HG02973 (cell line): ENCODE measurements at regions not wholly inside any gene's neighbourhood (a gene's known extent, or its start where the extent isn't known, plus 50 kb on each side); places are given as distances from the start of the nearest gene placed in this dataset.

ENCODE experiments used
- ATAC-seq: cut with Tn5 transposase; IDR thresholded peaks from one replicate; pipeline ENCODE4 v1.9.1; 2021; ENCODE audit warnings: moderate library complexity; ENCODE audit not compliant: unreplicated experiment

DNA sequence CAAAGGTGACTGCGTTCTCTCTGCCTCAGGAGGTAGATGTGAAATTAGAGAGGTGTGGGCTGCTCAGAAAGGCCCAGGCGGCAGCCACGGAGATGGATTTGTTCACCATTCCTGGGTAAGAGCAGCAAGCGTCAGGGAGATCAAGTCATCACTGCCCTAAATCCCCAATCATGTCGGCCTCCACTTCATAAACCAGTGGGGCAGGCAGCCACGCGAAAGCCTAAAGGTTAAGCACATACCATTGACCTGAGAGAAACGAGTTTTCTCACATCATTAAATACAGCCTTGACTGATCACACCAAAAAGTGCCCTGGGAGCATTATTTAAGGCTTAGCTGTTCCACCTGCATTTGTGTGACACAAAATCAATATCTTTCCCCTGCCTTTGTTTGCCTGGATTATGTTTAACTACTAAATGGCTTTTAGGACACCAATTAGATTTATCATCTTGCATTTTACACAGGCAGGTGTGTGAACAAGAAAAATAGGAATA is 50.7 kb upstream of the FOXB1 start:
- no peak for ATAC-seq

DNA sequence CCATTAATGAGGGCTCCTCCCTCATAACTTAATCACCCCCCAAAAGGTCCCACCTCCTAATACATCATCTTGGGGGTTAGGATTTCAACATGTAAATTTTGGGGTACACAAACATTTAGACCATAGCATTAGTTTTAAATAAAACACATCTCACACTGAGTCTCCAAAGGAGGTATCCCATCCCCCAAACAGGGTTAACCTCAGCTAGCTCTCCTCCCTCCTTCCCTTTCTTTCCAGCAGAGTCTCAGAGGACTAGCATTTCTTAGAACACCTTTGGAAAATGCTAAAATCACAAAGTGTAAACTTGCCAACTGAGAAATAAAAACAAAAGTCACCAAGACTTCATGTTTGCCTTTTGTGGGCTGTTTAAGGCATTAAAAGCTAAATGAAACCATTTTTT is 51.2 kb upstream of the FOXB1 start:
- no peak for ATAC-seq

DNA sequence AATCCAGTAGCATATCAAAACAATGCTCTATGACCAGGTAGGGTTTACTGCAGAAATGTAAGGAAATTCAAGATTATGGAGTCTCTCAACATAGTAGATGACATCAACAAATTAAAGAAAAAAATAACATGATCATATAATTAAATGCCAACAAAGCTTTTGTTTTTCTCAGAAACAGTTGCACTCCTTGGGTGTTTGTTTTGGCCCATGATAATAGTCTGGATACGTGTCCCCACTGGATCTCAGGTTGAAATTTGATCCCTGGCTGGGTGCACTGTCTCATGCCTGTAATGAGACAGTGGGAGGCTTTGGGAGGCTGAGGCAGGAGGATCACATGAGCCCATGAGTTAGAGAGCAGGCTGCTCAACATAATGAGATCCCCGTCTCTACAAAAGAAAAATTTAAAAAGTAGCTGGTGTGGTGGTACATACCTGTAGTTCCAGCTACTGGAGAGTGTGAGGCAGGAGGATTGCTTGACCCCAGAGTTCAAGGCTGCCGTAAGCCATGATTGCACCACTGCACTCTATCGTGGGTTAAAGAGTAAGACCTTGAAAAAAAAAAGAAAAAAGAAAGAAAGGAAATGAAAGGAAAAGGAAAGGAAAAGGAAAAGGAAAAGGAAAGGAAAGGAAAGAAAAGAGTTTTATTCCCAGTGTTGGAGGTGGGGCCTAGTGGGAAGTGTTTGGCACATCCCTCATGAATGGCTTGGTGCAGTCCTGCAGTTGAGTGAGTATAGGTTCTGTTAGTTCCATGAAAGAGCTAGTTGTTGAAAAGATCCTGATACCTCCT is 53.3 kb upstream of the FOXB1 start:
- ATAC-seq, result no peak

DNA sequence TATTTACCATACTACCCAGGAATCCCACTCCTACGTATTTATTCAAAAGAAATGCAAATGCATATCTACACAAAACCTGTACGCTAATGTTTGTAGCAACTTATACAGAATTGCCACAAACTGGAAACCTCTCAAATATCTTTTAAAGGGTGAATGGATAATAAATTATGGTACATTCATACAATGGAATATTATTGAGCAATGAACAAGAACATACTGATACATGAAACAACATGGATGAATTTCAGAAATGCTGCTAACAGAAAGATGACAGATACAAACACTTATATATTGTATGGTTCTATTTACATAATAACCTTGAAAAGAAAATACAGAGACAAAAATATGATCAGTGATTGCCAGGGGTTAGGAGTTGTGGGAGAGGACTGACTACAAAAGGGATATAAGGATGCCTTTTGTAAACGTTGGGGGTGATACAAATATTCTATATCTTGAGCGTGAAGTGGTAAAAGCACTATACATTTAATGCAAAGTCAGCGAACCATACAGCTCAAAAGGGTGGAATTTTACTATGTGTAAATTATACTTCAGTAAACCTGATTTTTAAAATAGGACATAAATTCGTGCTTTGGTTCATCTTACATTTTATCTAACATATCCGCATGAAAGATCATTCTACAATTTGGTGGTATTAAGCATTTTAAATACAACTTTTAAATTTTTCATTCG is 55.0 kb upstream of the FOXB1 start:
- ATAC-seq, result no peak

DNA sequence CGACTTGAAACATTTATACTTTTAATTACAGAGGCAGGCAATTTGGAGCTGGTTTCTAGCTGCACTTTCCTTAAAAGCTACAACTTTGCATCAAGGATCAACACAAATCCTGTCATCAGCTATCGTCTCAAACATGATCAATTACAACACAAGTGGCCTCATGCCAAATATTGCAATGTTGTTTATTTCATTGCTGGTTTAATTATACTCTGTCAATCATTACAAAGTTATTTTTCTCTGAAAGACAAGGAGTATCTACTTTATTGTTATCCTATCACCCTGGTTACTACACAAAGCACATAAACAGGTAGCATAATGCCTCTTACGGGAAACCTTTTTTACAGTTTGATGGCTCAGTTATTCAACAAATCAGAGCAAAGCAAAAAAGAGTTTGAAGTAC is 58.0 kb upstream of the FOXB1 start:
- no peak for ATAC-seq

DNA sequence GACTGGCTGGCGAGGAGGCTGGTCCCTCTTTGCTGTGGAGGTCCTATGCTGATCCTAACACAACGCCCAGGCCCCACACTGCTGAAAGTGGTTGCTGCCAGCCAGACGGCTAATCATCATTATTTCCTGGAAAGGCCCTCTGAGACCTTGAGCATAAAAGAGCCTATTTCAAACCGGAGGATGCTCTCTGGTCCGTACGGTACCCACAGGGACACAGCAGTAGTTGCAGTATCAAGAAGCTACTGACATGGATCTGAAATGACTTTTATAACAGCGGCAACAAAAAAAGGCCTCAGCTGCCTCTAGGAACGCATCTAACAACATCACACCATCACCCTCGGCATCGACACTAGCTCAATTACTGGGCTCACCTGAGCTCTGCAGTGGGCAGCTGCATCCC is 59.1 kb upstream of the FOXB1 start:
- ATAC-seq, result no peak

DNA sequence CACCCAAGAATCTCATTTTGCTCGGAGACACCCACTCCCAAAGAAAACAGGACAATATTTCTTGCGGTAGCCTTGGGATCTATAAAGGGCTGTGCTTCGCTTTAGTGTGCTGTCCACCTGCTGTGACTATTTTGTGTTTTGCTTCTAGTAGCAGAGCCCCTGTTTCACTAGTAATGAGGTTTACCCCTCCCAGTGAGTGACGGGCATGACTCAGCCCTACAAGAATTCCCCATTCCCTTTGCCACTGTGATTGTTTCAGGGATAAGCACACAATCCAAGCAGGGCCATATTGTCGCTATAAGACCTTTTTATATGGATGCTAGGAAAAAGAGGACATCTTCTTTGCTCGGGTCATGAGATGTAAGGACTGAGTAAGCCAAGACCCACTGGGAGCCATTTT is 62.5 kb upstream of the FOXB1 start:
- ATAC-seq, result no peak

DNA sequence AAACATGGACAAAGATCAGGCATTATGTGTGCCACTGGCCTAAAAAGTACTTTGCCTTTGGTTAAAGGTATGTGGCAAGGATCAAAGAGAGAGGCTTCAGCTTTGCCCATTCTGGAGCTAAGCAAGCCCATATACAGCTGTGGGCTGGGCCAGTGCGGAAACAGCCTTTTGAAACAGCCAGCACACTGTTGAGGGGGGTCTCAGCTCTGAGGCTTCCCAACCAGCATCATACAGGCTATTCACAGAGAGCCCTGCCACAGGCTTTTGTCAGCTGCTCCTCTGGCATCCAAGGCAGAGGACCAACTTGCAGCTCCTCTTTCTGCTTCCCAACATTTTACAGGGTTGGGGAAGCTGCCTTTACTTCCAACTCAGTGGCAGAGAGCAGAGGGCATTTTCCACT is 63.2 kb upstream of the FOXB1 start:
- no peak for ATAC-seq

DNA sequence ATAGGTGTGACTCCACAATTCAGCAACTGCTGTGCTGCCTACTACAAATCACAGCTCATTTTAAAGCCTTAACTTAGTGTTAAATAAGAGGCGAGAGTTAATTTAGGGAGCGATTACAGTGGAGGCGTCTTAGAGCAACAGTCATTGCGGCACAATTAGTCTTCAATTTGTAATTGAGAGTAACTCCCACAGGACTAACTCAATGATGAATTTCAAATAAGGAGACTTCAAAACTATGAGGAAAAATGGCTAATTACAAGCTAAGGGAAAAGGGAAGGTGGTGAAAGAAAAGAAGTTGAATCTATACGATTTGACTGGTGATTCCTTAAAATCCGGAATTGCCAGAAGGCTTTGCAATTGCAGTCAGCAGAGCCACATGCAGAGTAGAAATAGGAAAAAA is 63.7 kb upstream of the FOXB1 start:
- ATAC-seq, result no peak

DNA sequence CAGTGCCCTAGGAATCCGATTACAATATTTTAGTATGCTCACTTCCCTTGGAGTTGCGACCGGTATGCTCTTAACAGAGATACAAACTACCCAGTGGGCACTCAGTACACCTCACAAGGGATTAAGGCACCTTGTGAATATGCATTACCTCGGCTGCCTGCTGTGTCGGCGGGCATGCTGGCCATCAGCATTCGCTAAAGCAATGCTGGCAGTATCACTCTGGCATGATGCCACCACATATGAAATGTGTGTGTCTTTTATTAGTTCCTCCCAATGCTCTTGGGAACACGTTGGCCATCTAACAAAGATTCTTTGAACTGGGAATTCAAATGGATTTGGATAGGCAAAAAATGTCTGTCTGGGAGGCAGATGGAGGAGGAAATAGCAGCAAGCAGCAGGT is 67.4 kb upstream of the FOXB1 start:
- ATAC-seq, result no peak

DNA sequence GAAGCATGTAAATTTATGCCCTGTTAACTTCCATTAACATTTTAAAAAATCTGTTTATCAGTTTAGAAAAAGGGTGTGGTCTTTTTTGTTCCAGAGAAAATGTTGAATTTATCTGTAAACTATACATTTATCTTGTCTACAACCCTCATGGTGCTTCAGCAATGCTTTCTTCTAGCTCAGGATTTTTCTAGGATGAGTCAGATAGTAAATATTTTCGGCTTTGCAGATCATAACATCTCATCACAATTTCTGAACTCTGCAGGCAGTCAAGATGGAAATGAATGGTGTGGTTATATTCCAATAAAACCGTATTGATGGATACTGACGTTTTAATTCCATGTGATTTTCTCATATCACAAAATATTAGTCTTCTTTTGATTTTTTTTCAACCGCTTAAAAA is 70.5 kb upstream of the FOXB1 start:
- ATAC-seq, result no peak

DNA sequence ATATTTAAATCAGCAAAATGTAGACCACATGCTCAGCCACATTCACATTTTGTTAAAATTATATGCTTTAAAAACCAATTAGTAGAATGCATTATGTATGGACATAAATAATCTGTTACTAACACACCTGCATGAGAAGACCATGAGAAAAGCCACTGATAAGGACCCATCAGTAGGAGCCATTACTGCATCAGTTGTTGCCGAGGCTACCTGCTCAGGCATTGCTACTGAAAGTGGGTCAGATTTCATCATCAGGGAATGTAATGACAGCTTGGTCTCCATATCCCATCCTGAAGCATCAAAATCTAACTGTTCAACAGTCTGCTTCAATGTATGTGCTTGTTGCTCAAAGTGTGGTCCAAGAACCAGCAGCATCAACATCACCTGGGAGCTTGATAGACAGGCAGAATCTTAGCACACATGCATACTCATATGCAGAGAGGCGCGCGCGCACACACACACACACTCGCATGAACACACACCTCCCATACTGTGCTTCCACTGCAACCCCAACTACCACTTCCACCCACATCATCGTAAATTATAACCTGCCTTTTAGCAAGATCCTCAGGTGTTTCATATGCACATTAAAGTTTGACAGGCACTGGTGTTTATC is 72.4 kb upstream of the FOXB1 start:
- ATAC-seq, result no peak

DNA sequence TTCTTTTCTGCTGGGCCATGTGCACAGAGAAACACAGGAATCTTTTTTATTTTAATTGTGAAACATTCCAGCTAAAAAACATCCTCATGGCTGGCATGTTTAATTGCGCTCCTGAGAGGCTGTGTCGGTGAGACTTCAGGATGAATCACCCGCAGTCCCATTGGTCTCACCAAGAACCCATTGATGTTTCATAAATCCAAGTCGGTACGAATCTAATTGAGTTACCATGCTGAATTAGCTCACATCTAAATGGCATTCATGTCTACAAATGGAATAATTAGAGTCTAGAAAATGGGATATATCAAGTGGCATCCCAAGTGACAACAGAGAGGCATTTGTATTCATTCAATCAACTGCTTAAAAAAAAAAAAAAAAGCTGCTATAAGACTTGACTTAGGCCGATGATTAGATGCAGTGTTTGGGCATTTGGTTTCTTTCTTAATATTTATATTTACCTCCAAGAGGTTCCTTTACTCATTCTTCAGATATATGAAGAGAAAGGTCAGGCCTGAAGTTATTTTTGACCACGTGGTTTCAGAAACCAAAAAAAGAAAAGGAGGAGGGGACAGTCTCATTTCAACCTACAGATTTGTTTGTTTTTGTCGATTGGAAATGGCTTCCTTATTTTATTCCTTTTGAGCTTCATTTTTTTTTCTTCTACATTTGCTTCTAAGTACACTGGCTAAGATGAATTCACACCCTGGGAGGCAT is 79.1 kb upstream of the FOXB1 start:
- no peak for ATAC-seq

DNA sequence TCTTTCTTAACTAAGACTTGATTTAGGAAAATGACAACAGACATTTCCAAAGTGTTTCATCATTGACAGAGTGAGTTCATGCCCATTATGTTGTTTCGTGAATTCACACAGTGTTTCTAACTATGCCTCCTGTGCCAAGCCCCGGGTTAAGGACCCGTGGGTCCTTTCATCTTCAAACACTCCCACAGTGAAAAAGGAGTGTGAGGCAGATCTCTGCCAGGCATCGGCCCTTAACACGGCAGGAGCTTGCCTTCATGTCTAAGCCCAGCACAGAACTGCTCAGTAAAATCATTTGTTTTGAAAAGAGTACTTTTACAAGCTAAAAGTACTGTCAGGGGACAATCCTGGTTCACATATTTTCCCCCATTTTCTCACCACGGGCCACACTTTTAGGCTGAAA is 80.0 kb upstream of the FOXB1 start:
- no peak for ATAC-seq

DNA sequence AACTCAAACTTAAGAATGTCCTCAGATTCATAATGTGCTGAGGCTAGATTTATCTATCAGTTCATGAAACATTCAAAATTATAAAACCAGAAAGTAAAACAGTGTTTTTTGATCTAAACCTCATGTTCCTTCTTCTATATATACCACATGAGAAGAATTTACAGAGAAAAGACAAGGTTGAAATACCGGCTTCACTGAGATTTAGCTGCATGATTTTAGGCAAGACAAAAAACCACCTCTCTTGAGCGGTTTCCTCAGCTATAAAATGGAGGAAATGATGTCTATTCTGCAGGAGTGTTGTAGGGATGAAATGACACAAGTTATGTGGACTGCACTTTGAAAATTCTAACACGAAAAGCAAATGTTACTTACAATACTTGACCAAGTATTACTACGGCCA is 80.6 kb upstream of the FOXB1 start:
- ATAC-seq, result no peak

DNA sequence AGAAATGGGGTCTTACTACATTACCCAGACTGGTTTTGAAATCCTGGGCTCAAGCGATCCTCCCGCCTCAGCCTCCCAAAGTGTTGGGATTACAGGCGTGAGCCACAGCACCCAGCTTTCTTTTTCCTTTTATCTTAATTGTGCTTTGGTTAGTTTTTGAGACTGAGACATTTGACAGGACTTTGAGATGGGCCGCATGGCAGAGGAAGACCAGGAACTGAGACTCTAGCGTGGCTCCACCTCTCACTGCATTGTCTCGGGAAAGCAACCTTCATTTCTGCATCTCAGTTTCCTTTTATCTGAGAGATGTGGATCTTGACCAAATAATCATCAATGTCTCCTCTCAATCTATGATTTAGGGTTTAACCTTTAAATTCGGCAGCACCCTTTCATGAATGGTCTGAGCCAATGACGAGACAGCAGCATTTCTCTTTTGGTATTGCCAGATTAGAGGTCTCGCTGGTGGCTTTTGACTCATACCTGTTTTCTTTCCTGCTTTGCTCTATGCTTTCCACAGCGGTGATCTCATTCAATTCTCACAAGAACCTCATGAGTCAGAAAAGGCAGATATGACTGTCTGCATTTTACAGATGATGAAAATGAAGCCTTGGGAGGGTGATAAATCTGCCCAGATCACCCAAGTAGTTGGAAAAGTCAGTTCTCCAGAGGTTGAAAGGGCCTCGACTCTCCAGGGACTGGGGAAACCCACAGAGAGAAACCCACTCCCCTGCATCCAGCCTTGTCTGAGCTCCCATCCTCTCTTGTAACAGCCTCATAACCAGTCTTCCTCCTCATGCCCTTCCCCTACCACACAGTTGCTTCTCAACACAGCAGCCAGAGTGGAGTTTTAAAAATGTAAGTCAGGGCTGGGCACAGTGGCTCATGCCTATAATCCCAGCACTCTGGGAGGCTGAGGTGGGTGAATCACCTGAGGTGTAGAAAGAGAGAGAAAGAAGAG is 84.8 kb upstream of the FOXB1 start:
- ATAC-seq, result peak; percentile 93

DNA sequence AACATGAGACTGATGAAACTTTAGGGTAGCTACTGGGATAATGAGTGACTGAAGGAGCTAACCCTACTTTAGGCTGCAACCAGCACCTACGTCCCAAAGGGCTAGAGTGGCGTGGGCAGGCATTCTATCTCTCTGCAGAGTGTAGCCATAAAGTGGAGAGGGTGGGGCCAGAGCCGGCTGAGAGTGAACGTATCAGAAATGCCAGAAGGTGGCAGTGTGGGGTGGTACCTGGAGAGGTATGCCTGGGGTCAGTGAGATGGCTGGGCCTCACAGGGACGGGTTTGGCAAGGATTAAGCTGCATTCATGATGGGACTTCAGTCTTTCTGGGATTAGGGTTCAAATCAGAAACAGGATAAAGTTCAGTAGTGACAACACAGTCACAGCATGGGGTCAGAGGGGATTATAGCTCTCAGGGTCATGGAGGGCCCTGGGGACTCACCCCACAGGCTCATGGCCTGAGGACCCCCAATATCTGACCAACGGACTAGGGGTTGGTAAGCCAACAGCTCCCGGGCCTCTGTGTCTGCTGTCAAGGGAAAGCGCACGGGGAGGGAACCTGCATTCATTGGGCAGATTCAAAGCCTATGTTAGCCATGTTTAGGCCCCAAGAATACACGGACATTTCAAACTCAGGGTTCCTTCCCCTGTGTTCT is 86.5 kb upstream of the FOXB1 start:
- ATAC-seq, result peak; percentile 65

DNA sequence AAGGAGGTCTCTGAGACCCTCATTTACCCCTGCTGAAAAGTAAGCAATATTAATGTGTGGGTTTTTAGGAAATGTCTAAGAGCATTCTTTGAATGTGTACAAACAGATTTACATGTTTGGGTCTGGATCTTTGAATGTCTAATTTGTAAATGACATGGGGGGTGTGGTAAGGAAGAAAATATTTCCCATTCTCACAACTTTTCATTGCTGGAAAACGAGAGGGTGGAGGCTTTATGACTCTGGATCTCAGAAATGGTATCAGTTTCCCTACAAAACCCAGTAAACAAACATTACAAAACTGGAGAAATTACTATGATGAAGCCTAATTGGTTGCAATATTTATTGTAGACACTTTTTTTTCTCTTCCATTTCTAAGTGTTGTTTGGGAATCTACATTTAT is 98.1 kb upstream of the FOXB1 start:
- no peak for ATAC-seq

DNA sequence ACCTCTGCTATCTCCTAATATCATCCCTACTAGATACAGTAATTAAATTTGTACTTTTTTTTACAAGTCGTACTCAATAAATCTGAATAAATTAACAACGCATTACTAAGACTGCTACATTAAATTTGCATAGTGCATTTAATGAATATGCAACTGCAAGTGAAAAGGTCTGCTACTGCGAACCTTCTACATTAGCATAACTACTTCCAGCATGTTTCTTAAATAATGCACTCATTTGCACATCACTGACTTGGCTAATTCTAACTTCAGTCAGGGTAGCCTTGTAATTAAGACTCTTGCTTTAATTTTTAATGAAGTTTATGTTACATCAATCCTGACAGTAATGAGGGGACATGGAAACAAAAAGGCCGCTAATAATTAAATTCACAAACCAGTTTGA is 98.9 kb upstream of the FOXB1 start:
- no peak for ATAC-seq
